ENCODE measurements at regions not wholly inside any gene's neighbourhood (a gene's known extent, or its start where the extent isn't known, plus 50 kb on each side); places are given as distances from the start of the nearest gene placed in this dataset.

DNA sequence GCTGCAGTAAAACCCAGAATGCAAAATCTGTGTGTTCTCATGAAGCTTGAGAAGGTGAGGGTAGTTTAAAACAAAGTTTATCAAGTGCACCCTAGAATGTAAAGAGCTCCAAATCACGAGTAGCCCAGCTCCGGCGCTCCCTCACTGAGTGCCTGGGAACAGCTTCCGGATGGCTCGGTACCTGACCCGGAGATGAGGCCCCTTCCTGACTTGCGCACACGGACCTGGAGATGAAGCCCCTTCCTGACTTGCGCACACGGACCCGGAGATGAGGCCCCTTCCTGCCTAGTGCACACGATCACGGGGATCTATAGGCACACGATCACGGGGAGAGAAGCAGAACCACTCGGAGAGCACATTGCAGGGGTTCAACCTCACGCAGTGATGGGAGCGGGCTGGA lies 322.1 kb upstream of the RNF32 start:
- TF ChIP-seq ELF4 (IDR thresholded peaks at IDR 0.05) (no peak), CTBP1 (IDR thresholded peaks at IDR 0.05; ENCODE audit: borderline replicate concordance) (no peak), FOXM1 (IDR thresholded peaks at IDR 0.05; ENCODE audit: borderline replicate concordance) (no peak), HDGF (IDR thresholded peaks at IDR 0.05; ENCODE audit: borderline replicate concordance) (no peak), SP1 (IDR thresholded peaks at IDR 0.05) (no peak), NFRKB (IDR thresholded peaks at IDR 0.05) (no peak)
